ENCODE measurements at regions not wholly inside any gene's neighbourhood (a gene's known extent, or its start where the extent isn't known, plus 50 kb on each side); places are given as distances from the start of the nearest gene placed in this dataset.

DNA sequence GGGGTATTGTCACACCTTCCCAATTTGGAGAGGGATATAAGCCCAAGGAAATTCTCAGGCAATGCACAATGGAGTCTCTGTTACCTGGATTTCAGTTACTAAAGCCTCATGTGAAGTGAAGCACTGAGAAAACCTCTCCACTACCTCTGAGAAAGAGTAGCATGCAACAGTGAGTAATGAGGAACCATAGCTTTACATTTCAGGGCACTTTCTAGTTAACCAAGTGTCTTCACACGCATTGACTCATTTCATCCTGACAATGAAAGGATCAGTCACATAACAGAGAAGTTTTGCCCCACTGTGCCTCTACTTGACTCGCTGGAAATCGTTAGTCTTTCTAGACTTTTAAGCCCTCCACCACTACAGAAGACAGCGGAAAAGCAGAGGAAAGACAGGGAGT lies 86.2 kb upstream of the ARID1B start:
- DNase-seq (ENCODE audit: low read depth), result no peak
- no peak overlapping the region for H3K4me3 ChIP-seq (ENCODE audit: low read depth, low read length)
- TF ChIP-seq, protein P1, sequence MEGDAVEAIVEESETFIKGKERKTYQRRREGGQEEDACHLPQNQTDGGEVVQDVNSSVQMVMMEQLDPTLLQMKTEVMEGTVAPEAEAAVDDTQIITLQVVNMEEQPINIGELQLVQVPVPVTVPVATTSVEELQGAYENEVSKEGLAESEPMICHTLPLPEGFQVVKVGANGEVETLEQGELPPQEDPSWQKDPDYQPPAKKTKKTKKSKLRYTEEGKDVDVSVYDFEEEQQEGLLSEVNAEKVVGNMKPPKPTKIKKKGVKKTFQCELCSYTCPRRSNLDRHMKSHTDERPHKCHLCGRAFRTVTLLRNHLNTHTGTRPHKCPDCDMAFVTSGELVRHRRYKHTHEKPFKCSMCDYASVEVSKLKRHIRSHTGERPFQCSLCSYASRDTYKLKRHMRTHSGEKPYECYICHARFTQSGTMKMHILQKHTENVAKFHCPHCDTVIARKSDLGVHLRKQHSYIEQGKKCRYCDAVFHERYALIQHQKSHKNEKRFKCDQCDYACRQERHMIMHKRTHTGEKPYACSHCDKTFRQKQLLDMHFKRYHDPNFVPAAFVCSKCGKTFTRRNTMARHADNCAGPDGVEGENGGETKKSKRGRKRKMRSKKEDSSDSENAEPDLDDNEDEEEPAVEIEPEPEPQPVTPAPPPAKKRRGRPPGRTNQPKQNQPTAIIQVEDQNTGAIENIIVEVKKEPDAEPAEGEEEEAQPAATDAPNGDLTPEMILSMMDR (IDR thresholded peaks at IDR 0.05; ENCODE audit: control insufficient read depth, extremely low read depth, insufficient read depth), result no peak

DNA sequence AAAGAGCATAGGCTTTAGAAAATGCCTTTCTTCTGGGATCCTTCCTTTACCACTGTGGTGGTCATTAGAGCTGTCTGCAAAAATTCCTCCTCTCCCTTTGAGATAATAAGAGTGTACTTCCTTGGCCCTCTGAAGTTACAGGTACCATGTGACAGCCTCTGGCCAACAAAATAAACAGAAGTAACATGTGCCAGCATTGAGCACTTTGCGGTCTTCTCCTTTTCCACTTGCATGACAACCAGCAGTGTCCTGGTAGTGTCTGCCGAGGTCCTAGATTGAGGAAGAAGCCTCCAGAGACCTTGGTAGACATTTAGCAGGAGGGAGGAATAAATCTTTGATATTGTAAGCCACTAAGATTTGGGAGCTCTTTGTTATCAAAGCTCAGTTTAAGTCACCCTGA lies 87.5 kb upstream of the ARID1B start:
- TF ChIP-seq, protein P1 (IDR thresholded peaks at IDR 0.05; ENCODE audit: control insufficient read depth, extremely low read depth, insufficient read depth), result no peak
- no peak overlapping the region for H3K4me3 ChIP-seq (ENCODE audit: low read depth, low read length)
- DNase-seq (ENCODE audit: low read depth), result no peak

DNA sequence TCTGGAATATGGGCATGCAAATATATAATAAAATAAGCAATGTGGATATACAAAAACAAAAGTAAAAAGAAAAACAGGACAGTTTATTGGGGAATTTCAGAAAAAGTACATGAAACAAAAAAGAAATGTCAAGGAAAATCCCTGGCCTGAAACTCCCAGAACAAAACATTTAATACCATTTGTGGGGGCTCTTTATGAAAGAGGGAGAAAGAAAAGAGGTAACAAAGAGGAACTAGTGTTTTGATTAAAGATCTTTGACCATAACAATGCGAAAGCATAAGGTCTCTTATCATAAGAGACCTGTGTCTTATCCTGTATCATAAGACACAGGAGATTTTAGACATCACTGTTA lies 88.6 kb upstream of the ARID1B start:
- no peak for DNase-seq (ENCODE audit: low read depth)

DNA sequence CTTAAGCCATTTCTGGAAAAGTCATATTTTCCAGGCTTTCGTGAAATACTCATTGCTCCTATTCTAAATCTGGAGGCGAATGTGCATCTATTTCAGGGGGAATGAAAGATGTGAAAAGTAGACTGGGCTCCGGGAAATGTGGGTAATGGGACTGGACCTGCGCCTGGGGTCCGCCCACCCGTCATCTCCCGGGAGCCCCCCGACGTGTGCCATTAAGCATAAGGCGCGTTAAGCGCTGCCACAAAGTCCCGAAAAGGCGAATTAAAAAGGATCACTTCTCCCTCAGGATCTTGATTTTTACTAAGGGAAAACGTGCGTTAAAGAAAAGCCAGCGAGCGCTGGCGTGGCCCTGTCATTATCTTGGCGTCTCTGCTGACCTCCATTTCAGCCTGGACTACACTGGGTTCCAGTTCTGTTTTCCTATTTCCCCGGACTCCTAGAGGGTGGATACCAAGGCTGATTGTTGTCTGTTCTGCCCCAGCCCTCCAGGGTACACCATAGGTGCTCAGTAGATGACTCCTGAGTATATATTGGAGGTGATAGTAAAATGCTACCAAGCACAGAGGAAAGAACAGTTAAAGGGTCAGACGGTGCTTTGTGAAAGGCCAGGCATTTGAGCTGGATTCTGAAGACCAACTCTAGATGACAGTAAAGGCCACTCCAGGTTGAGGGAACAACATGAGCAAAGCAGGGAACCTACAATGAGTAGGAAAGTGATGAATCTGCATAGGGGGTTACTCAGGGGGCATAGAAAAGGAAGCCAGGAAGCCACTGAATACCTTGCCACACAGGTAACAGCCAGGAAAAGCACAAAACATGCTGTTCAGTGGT lies 89.2 kb upstream of the ARID1B start:
- TF ChIP-seq, protein P1 (IDR thresholded peaks at IDR 0.05; ENCODE audit: control insufficient read depth, extremely low read depth, insufficient read depth), result no peak
- DNase-seq (ENCODE audit: low read depth), result no peak
- peak overlapping the region; percentile 59 for H3K4me3 ChIP-seq (ENCODE audit: low read depth, low read length)

More for the DNA sequence above, 88.6 kb upstream of the ARID1B start:
- TF ChIP-seq, protein P1 (IDR thresholded peaks at IDR 0.05; ENCODE audit: control insufficient read depth, extremely low read depth, insufficient read depth), result no peak
- no peak overlapping the region for H3K4me3 ChIP-seq (ENCODE audit: low read depth, low read length)

DNA sequence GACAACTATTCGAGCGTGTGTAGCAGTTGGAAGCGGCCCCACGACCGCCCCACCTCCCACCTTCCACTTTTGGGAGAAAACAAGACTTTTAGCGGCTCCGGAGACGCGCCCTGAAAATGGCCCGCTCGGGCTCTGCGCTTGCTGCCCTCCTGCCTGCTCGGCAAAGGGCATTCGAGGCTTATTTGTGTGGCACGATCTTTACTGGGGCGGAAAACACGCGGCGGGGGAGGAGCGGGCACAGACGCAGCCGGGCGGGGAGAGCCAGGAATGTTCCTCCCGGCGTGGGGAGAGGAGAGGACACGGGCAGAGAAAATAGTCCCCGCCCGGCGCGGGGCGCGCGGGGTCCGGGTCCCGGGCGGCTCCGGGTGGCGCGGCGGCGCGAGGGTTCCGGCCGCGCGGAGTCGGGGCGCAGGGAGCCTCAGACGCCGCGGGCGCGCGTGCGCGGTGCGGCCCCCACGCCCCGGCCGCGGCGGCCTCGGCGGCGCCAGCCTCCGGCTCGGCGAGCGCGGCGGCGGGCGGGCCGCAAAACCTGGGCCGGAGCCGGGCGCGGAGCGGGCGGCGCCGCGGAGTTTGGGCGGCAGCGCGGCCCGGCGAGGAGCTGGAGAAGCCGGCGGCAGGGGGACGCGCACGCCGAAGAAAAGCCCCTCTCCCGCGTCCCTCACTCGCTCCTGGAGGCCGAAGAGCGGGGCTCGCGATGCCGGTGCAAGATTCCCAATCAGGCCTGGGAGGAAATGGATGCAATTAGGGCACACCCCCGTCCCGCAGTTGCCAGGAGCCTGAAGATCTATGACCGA lies 90.0 kb upstream of the ARID1B start:
- peak overlapping the region; percentile 59 for H3K4me3 ChIP-seq (ENCODE audit: low read depth, low read length)
- peak; percentile 51 for DNase-seq (ENCODE audit: low read depth)
- TF ChIP-seq, protein P1 (IDR thresholded peaks at IDR 0.05; ENCODE audit: control insufficient read depth, extremely low read depth, insufficient read depth), result no peak

DNA sequence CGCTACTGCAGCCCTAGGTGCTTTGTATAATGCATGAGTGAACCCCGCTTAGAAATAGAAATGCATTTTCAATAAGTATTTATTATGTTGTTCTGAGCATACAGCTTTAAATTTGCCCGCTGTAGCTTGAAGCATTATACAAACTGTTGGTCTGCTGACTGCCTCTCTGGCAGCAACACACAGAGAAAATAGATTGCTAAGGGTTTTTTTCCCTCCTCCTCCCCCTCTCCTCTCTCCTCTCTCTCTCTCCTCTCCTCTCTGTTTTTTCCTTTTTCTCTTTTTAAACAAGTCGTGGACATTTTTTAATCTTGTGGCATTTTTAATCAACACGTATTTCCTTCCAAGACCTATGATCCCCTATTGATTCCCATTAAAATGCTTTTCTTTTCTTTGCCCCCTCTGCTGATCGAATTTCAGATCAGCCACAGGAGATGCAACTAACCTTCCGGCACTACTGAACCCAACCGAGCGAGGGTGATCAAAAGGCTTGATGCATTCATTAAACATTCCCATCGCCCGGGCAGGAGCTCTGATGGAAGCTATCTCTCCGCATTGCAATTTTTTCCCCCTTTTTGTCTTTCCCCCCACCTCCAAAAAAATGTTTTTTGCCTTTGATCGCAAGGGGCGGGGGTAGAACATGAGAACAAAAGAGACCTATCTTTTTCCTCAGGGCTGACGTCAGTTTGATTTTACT lies 90.7 kb upstream of the ARID1B start:
- TF ChIP-seq, protein P1 (IDR thresholded peaks at IDR 0.05; ENCODE audit: control insufficient read depth, extremely low read depth, insufficient read depth), result peak; percentile 37
- H3K4me3 ChIP-seq (ENCODE audit: low read depth, low read length), result peak overlapping the region; percentile 57
- DNase-seq (ENCODE audit: low read depth), result no peak

Data from LNCaP clone FGC (cell line).